GM19468 (cell line): ENCODE measurements at regions not wholly inside any gene's neighbourhood (a gene's known extent, or its start where the extent isn't known, plus 50 kb on each side); places are given as distances from the start of the nearest gene placed in this dataset.

Experiments used
- ATAC-seq: cut with Tn5 transposase; IDR thresholded peaks from one replicate; pipeline ENCODE4 v1.9.1; 2021; ENCODE audit warnings: mild to moderate bottlenecking, moderate library complexity, moderate number of reproducible peaks; ENCODE audit not compliant: unreplicated experiment; ENCODE audit errors: extremely low read depth

DNA sequence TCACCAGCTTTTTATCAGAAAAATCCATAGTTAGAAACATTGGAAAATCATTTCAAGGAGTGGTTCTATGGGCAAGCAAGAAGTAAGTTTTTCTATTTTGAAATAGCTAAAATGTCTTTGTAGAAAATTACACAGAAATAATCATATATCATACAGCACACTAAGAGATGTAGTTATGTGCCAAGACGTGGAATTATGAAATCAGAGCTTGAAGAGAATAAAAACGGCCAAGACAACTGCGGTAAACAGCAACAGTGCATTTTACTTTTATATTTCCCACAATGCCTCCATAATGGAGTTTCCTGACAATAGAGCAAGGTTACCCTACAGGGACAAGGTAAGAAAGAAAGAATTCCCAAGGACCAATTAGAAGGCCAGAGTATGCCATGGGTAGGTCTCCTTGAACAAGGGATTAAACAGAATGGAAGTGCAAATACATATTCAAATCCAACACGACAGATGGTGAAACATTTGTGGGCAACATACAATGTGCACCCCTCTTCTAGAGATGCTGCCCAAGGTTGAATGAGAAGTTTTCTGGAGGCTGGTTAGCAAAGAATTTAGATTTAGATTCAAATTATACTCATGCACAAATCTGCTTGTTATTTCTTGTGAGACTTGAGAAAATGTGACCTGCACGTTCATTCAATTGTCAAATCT is 76.1 kb upstream of the BTG1 start:
- ATAC-seq: no peak

GRCh38 chr12:92218394-92219077 is 72.9 kb upstream of the BTG1 start:
- ATAC-seq: no peak

DNA sequence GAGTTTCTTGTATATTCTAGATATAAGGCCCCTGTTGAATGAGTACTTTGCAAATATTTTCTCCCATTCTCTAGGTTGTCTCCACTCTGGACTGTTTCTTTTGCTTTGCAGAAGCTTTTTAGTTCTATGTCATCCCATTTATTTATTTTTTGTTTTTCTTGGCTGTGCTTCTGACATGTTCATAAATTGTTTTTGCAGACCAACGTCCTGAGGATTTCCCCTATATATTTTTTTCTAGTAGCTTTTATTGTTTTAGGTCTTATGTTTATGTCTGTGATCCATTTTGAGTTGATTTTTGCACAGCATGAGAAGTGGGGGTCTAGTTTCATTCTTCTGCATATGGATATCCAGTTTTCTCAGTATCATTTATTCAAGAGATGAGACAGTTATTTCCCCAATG is 70.4 kb upstream of the BTG1 start:
- no peak for ATAC-seq

DNA sequence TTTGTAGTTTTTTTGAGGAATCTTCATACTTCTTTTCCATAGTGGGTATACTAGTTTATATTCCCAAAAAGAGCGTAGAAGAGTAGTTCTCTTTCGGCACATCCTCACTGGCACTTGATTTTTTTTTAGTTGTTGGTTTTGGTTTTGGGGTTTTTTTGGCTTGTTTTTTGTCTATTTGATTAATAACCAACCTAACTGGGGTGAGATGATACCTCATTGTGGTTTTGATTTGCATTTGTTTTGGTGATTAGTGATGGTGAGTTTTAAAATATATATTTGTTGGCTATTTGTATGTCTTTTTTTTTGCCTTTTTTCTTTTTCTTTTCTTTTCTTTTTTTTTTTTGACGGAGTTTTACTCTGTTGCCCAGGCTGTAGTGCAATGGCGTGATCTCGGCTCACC is 69.7 kb upstream of the BTG1 start:
- no peak for ATAC-seq

- no peak for ATAC-seq
Observed at GRCh38 chr12:92213166-92213565, 67.5 kb upstream of the BTG1 start.

- no peak for ATAC-seq
Observed at GRCh38 chr12:92210071-92210470, 64.4 kb upstream of the BTG1 start.

DNA sequence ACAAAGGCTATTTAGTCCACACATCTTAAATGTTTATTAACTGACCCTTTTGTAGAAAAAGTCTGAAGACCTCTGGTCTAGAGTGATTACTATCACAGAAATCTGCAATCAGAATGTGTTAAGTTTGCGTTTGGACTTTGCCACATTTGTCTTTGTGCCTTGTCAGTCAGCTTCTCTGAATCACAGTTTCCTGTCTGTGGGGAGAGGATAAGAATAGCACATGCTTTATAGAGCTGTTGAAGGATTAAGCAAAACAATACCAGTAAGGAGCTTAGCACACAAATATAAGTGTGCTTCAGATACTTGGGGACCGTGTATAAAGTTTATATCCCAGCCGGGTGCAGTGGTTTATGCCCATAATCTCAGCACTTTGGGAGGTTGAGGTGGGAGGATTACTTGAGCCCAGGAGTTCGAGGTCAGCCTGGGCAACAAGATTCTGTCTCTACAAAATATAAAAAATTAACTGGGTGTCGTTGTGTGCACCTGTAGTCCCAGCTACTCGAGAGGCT is 63.0 kb upstream of the BTG1 start:
- ATAC-seq: peak; percentile 52

DNA sequence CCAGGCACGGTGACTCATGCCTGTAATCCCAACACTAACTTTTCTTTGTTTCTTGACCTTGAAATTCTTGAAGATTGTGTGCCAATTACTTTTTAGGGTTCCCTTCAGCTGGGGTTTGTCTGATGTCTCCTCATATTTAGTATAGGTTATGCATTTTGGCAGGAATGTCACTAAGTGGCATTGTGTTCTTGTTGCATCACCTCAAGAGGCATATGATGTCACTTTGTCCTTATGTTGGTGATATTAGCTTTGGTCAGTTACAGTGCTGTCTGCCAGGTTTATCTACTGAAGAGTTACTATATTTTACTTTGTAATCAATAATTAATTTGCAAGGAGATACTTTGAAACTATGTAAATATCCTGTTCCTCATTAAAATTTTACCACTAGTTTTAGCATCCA is 61.0 kb upstream of the BTG1 start:
- no peak for ATAC-seq

- ATAC-seq: no peak
Observed at GRCh38 chr12:92206011-92206410, 60.4 kb upstream of the BTG1 start.

- no peak for ATAC-seq
Observed at GRCh38 chr12:92199819-92200576, 54.4 kb upstream of the BTG1 start.

- ATAC-seq: no peak
Observed at GRCh38 chr12:92197815-92198214, 52.2 kb upstream of the BTG1 start.

DNA sequence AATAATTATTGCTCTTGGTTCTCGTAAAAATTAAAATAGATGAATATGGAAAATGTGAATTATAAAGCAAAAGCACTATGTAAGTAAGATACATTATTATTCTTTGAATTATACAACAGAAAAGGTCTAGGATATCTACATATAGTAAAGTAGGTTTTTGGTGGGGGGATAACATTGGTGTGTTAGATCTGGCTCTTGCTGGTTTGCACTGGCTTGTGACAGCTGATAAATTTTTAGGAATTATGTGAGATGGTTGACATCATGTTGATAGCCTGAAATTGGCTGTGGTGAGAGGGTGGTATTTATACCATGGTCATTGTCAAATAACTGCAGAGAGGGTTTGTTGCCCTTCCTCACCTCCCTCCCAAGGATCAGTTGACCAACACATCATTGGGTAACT is 50.7 kb upstream of the BTG1 start:
- no peak for ATAC-seq
